Pancreas (tissue), 10 donors: ENCODE measurements at regions not wholly inside any gene's neighbourhood (a gene's known extent, or its start where the extent isn't known, plus 50 kb on each side); places are given as distances from the start of the nearest gene placed in this dataset.
A peak's percentile ranks its signal among the peaks of the same experiment; 100 is the strongest.

Experiments
- ATAC-seq, 4 donors: fragments of 200-7000 bp; cut with Tn5 transposase; one replicate each; pipeline versions ENCODE4 v1.8.0 to v1.9.1; 2020; ENCODE audit warnings: mild to moderate bottlenecking in 4 of 4, moderate library complexity in 4 of 4
- DNase-seq, 6 donors: peaks; one replicate each; pipeline ENCODE4 v3.0.0-alpha.2; 2020
- FAIRE-seq: peaks from 2 replicates; lab custom pipeline; 2012; peaks lifted over from hg19 to GRCh38; lab: Jason Lieb, UNC
- H3K27ac ChIP-seq, 4 donors: fragments of 200-600 bp; sonication (generic); 1 replicate in 3 of 4; 2 replicates in 1 of 4; pipeline versions ENCODE4 v1.5.0 to v1.8.0; 2020
- H3K27me3 ChIP-seq, 4 donors: fragments of 200-600 bp; one replicate each; pipeline ENCODE4 v1.8.0; 2021
- H3K36me3 ChIP-seq, 3 donors: fragments of 200-600 bp; sonication (generic) in 1 of 3; one replicate each; pipeline versions ENCODE4 v1.5.0 to v1.8.0; 2020 to 2021
- H3K4me1 ChIP-seq, 3 donors: fragments of 200-600 bp; one replicate each; pipeline ENCODE4 v1.8.0; 2021
- H3K4me3 ChIP-seq, 4 donors: fragments of 200-600 bp; sonication (generic) in 2 of 4; one replicate each; pipeline versions ENCODE4 v1.5.0 to v1.8.0; 2020 to 2021
- H3K9me3 ChIP-seq, 4 donors: fragments of 200-600 bp; one replicate each; pipeline ENCODE4 v1.8.0; 2021
- CTCF ChIP-seq, 4 donors: fragments of 200-600 bp; sonication (generic) in 3 of 4; IDR thresholded peaks; one replicate each; pipeline versions ENCODE4 v1.5.0 to v1.8.0; 2021; ENCODE audit warnings: antibody characterized with exemption in 4 of 4
- WGBS, 2 donors: extraction: QIAGEN DNeasy Blood & Tissue Kit; methylation state at CpG; one replicate each; pipeline ENCODE4 v1.1.7; 2013; 5-methylcytosine and 5-hydroxymethylcytosine counted together
- intact Hi-C, 3 donors: fragments of 100-400 bp; cut with DNase I; formaldehyde crosslinking; loops; one replicate each; pipeline versions ENCODE4 v1.11.1 to v1.14.2; 2022
- donor health status: healthy with polysubstance abuse.
- donor health status: DM: no; HTN: no; CAD: no; lungs with moderate emphysema.
- donor health status: DM: no; HTN: no; CAD: no.
- donor health status: control.
- donor health status: control.
- donor health status: Bipolar disorder and iron deficiency.
- donor health status: DM: yes; HTN: yes; CAD: no.
- donor health status: DM: no; HTN: no; CAD: no.
- donor health status: DM: no; HTN: no; CAD: no.
- donor health status: DM: yes; HTN: yes; CAD: no.

- H3K4me1 ChIP-seq: no peaks in the 10 kb centered on the region
- FAIRE-seq: no peak
- H3K27me3 ChIP-seq: no peaks in the 10 kb centered on the region
- ATAC-seq: no peak
- H3K9me3 ChIP-seq: no peaks in the 10 kb centered on the region
- no peaks in the 10 kb centered on the region for H3K36me3 ChIP-seq
- intact Hi-C loops: no loop called here
- TF ChIP-seq CTCF (IDR thresholded peaks at IDR 0.05): no peak
- no peak overlapping the region for H3K27ac ChIP-seq
- H3K4me3 ChIP-seq: no peak overlapping the region
- WGBS, 2 donors: 92 to 94% methylated on average over 3 of the region's 3 CpGs
- DNase-seq: no peak
These were observed 55.4 kb downstream of the GSX1 start for GRCh38 chr13:27847669-27848068.

DNA sequence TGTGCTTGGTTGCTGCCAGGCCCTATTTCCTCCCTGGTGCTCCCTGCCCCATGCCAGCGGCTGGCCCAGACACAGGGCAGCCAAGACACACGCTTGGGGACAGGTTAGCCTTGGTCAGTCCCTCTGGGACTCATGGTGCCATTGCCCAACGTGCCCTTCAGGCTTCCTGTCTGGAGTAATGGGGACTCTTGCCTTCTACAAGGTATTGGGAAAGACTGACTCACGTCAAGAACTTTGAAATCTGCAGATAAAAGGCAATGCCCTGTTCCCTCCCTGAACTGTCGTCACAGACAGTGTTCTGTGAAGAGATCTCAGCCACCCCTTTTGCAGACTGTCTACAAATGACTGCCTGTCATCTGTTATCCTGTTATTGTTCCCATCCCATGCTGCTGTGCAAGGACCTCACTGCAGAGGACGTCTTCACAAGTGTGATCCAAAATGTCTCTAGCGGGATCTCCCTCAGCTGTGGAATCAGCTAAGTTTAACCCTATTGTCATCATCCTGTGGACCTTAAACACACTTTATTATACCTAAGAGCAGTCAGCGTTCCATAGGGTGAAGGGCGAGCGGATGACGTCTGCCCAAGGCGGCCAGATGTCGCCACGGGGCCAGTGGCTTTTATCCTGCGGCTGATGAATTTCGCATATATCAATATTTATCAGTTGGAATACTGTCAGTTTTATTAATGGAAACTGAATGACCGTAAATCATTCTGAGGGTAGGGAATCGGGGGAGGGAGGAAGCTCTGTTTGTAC lies 59.0 kb downstream of the GSX1 start:
- no peak for FAIRE-seq
- no peak for DNase-seq
- ATAC-seq: peak in 3 of 4 donors; percentile 31 to 67 (median 55)
- Histone ChIP-seq H3K4me1 (no peaks in the 10 kb centered on the region), H3K9me3 (no peaks in the 10 kb centered on the region), H3K36me3 (no peaks in the 10 kb centered on the region), H3K4me3 (no peak overlapping the region), H3K27ac (no peak overlapping the region), H3K27me3 (no peaks in the 10 kb centered on the region)
- intact Hi-C loops: no loop called here
- no peak for TF ChIP-seq CTCF (IDR thresholded peaks at IDR 0.05)
- 37 to 39% methylated on average over 18 of the region's 18 CpGs for WGBS, 2 donors

GRCh38 chr13:27852491-27852890 lies 60.2 kb downstream of the GSX1 start:
- Histone ChIP-seq H3K4me1 (no peaks in the 10 kb centered on the region), H3K4me3 (no peak overlapping the region), H3K27ac (no peak overlapping the region), H3K36me3 (no peaks in the 10 kb centered on the region), H3K27me3 (no peaks in the 10 kb centered on the region), H3K9me3 (no peaks in the 10 kb centered on the region)
- WGBS, 2 donors: 56 to 57% methylated on average over 5 of the region's 5 CpGs
- no peak for TF ChIP-seq CTCF (IDR thresholded peaks at IDR 0.05)
- FAIRE-seq: no peak
- no peak for ATAC-seq
- DNase-seq: no peak
- intact Hi-C loops: no loop called here

GRCh38 chr13:27853335-27853734 lies 61.1 kb downstream of the GSX1 start:
- no peaks in the 10 kb centered on the region for H3K27me3 ChIP-seq
- ATAC-seq (no peak), FAIRE-seq (no peak), DNase-seq (no peak)
- no peaks in the 10 kb centered on the region for H3K4me1 ChIP-seq
- intact Hi-C loops: no loop called here
- H3K27ac ChIP-seq: no peak overlapping the region
- H3K9me3 ChIP-seq: no peaks in the 10 kb centered on the region
- TF ChIP-seq CTCF (IDR thresholded peaks at IDR 0.05): no peak
- 81 to 83% methylated on average over 10 of the region's 10 CpGs for WGBS, 2 donors
- H3K4me3 ChIP-seq: no peak overlapping the region
- no peaks in the 10 kb centered on the region for H3K36me3 ChIP-seq

GRCh38 chr13:27853861-27854260 lies 61.6 kb downstream of the GSX1 start:
- ATAC-seq (no peak), DNase-seq (no peak), FAIRE-seq (no peak)
- intact Hi-C loops: no loop called here
- no peaks in the 10 kb centered on the region for H3K36me3 ChIP-seq
- no peak overlapping the region for H3K4me3 ChIP-seq
- WGBS, 2 donors: 80 to 85% methylated on average over 7 of the region's 7 CpGs
- no peak overlapping the region for H3K27ac ChIP-seq
- H3K9me3 ChIP-seq: no peaks in the 10 kb centered on the region
- TF ChIP-seq CTCF (IDR thresholded peaks at IDR 0.05): no peak
- no peaks in the 10 kb centered on the region for H3K27me3 ChIP-seq
- H3K4me1 ChIP-seq: no peaks in the 10 kb centered on the region
